Esophagus muscularis mucosa (tissue), 4 donors: ENCODE measurements at regions not wholly inside any gene's neighbourhood (a gene's known extent, or its start where the extent isn't known, plus 50 kb on each side); places are given as distances from the start of the nearest gene placed in this dataset.

ENCODE experiments used
- CTCF ChIP-seq, 3 experiments: fragments of 200-600 bp in 2 of 3; fragments of 450-650 bp in 1 of 3; sonication (generic) in 2 of 3; IDR thresholded peaks; one replicate each; pipeline ENCODE4 v1.5.1; 2017 to 2019; ENCODE audit warnings: antibody characterized with exemption in 3 of 3, mild to moderate bottlenecking in 2 of 3, moderate library complexity in 1 of 3
- EP300 ChIP-seq: sonication (generic); formaldehyde crosslinking; IDR thresholded peaks from one replicate; pipeline ENCODE4 v1.6.1; 2017; ENCODE audit warnings: antibody characterized with exemption
- POLR2A ChIP-seq: fragments of 450-650 bp; IDR thresholded peaks from one replicate; pipeline ENCODE4 v1.6.1; 2017; ENCODE audit warnings: antibody characterized with exemption, moderate library complexity, mild to moderate bottlenecking, low read depth
- POLR2AphosphoS5 ChIP-seq, 2 donors: sonication (generic); formaldehyde crosslinking; IDR thresholded peaks; one replicate each; pipeline ENCODE4 v1.6.1; 2017; ENCODE audit warnings: antibody characterized with exemption in 2 of 2

DNA sequence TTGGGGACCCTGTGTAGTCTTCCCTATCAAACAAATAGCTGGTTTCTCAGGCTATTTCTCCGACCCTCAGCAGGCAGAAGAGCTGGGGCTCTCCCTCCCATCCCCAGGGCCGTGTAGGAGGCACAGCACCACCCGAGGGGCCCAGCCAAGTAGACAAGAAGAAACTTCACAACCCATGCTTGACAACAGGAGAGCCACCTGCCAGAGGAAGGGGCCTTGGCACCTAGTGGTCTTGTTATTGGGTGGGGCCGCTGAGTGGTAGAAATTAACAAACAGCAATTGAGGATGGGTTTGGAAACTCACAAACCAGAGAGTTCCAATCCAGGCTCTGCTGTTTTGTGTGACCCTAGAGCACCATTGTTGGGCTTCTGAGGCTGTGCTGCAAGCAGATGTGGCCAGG lies 108.5 kb upstream of the CHD6 start:
- no peak for TF ChIP-seq EP300
- TF ChIP-seq POLR2AphosphoS5 (IDR thresholded peaks at IDR 0.05) = no peak
- no peak for TF ChIP-seq CTCF (IDR thresholded peaks at IDR 0.05)
- no peak for TF ChIP-seq POLR2A
